GM06990 (cell line): ENCODE measurements at regions not wholly inside any gene's neighbourhood (a gene's known extent, or its start where the extent isn't known, plus 50 kb on each side); places are given as distances from the start of the nearest gene placed in this dataset.

ENCODE experiments used
- DNase-seq: peaks from one replicate; pipeline ENCODE4 v3.0.0-alpha.2; 2011; ENCODE audit not compliant: insufficient read length; ENCODE audit errors: extremely low read depth
- H3K27me3 ChIP-seq: replicated peaks from 2 replicates; pipeline ENCODE4 v1.6.0; 2011; ENCODE audit warnings: low read length; ENCODE audit not compliant: control insufficient read depth, insufficient read depth
- H3K36me3 ChIP-seq: 2 replicates; pipeline ENCODE4 v1.5.1; 2011; ENCODE audit warnings: low read length; ENCODE audit not compliant: control insufficient read depth, insufficient read depth
- H3K4me3 ChIP-seq: replicated peaks from 2 replicates; pipeline ENCODE4 v1.5.1; 2011; ENCODE audit warnings: low read depth, mild to moderate bottlenecking, control low read depth, low read length
- TF ChIP-seq, protein P1 (sequence below): IDR thresholded peaks from 2 replicates; pipeline ENCODE4 v1.5.1; 2011; ENCODE audit warnings: low read length, control low read depth, mild to moderate bottlenecking, inconsistent platforms; ENCODE audit not compliant: insufficient read depth, poor library complexity, severe bottlenecking

DNA sequence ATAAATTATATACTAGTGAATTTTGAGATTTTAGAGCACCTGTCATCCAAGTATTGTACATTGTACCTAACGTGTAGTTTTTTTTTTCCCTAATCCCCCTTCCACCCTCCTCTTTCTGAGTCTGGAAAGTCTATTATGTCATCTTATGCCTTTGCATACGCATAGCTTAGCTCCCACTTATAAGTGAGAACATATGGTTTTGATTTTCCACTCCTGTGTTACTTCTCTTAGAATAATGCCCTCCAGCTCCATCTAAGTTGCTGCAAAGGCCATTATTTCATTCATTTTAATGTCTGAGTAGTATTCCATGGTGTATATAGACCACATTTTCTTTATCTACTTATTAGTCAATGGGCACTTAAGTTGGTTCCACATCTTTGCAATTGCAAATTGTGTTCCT, 177.0 kb upstream of the C16orf82 start:
- TF ChIP-seq, protein P1, sequence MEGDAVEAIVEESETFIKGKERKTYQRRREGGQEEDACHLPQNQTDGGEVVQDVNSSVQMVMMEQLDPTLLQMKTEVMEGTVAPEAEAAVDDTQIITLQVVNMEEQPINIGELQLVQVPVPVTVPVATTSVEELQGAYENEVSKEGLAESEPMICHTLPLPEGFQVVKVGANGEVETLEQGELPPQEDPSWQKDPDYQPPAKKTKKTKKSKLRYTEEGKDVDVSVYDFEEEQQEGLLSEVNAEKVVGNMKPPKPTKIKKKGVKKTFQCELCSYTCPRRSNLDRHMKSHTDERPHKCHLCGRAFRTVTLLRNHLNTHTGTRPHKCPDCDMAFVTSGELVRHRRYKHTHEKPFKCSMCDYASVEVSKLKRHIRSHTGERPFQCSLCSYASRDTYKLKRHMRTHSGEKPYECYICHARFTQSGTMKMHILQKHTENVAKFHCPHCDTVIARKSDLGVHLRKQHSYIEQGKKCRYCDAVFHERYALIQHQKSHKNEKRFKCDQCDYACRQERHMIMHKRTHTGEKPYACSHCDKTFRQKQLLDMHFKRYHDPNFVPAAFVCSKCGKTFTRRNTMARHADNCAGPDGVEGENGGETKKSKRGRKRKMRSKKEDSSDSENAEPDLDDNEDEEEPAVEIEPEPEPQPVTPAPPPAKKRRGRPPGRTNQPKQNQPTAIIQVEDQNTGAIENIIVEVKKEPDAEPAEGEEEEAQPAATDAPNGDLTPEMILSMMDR, result no peak
- Histone ChIP-seq H3K27me3 (no peaks in the 10 kb centered on the region), H3K36me3 (no peaks in the 10 kb centered on the region), H3K4me3 (no peak overlapping the region)
- no peak for DNase-seq

GRCh38 chr16:26898200-26898599, 168.5 kb upstream of the C16orf82 start:
- Histone ChIP-seq H3K4me3 (no peak overlapping the region), H3K27me3 (no peaks in the 10 kb centered on the region), H3K36me3 (no peaks in the 10 kb centered on the region)
- no peak for DNase-seq
- TF ChIP-seq, protein P1, result no peak

GRCh38 chr16:26901196-26901861, 165.4 kb upstream of the C16orf82 start:
- TF ChIP-seq, protein P1, result no peak
- no peaks in the 10 kb centered on the region for H3K36me3 ChIP-seq
- no peak overlapping the region for H3K4me3 ChIP-seq
- no peak for DNase-seq
- no peaks in the 10 kb centered on the region for H3K27me3 ChIP-seq

DNA sequence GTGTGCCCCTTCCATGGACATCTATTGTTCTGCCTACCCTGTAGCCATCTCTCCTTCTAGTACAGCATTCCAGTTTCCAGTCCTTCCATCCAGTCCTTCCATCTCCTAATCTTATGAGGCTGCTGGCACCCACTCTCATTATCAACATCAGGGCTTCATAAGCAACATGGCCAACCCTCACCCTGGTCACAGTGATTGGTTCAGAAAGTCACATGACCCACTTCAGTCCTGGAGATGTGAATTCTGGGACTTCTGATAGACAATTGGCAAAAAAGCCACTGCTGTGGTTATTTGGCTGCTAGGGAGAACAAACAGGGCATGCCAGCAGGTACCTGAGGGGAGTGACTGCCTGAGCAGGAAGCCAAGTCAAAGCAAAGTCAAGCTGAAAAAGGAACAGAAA, 164.7 kb upstream of the C16orf82 start:
- Histone ChIP-seq H3K36me3 (no peaks in the 10 kb centered on the region), H3K4me3 (no peak overlapping the region), H3K27me3 (no peaks in the 10 kb centered on the region)
- TF ChIP-seq, protein P1, result no peak
- DNase-seq, result no peak

GRCh38 chr16:26905336-26905735, 161.4 kb upstream of the C16orf82 start:
- no peak for DNase-seq
- no peaks in the 10 kb centered on the region for H3K27me3 ChIP-seq

DNA sequence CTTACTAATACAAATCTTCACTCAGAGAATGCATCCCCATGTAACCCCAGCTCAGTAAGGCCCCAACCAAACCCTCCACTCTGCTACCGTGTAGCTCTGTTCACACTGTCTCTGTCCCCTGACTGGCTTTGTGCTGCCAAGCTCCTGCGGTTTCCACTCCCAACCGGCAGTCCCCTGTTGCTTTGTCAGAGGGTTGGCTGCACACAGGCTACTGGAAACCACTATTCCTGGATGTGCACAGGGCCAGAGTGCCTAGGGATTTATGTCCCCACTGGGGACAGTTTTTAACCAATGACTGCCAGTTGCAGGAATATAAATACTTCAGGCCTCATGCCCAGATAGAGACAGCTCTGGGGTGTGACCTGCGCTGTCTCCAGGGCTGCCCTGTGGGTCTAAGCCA, 157.1 kb upstream of the C16orf82 start:
- no peak overlapping the region for H3K4me3 ChIP-seq
- no peaks in the 10 kb centered on the region; the same call in 1 of the 2 replicates for H3K27me3 ChIP-seq
- TF ChIP-seq, protein P1, result no peak
- DNase-seq, result no peak
- no peaks in the 10 kb centered on the region for H3K36me3 ChIP-seq

More at GRCh38 chr16:26905336-26905735, 161.4 kb upstream of the C16orf82 start:
- TF ChIP-seq, protein P1, result no peak
- H3K4me3 ChIP-seq, result no peak overlapping the region
- no peaks in the 10 kb centered on the region for H3K36me3 ChIP-seq
